HG02759 (cell line): ENCODE measurements at regions not wholly inside any gene's neighbourhood (a gene's known extent, or its start where the extent isn't known, plus 50 kb on each side); places are given as distances from the start of the nearest gene placed in this dataset.

Experiments
- ATAC-seq: cut with Tn5 transposase; IDR thresholded peaks from one replicate; pipeline ENCODE4 v1.9.1; 2021; ENCODE audit warnings: mild to moderate bottlenecking, moderate library complexity; ENCODE audit not compliant: unreplicated experiment

DNA sequence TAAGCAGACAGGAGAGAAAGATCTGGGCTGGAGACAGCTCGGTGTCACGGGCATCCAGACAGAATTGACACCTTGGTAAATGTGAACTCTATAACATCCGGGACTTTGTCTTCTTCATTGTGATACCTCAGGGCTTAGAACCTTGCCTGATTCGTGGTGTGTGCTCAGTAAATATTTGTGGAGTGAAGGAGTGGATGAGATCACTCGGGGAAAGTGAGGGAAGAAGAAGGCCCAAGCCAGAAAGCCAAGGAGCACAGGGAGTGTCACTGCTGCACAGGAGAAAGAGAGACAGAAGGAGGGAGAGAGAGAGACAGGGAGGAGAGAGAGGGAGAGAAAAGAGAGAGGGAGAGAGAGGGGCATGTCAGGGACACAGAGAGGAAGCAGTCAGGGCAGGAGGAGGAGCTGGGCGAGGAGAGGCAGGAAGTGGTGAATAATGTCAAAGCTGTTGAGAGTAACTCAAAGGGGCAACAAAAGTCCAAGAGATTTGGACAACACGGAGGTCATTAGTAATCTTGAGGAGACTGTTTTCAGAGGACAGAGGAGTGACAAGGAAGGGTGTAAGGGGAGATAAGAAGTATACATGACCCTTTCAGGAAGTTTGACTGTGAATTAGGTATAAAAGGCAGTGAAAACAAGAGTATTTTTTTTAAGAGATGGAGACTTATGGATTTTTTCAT lies 141.6 kb upstream of the MAX start:
- no peak for ATAC-seq

DNA sequence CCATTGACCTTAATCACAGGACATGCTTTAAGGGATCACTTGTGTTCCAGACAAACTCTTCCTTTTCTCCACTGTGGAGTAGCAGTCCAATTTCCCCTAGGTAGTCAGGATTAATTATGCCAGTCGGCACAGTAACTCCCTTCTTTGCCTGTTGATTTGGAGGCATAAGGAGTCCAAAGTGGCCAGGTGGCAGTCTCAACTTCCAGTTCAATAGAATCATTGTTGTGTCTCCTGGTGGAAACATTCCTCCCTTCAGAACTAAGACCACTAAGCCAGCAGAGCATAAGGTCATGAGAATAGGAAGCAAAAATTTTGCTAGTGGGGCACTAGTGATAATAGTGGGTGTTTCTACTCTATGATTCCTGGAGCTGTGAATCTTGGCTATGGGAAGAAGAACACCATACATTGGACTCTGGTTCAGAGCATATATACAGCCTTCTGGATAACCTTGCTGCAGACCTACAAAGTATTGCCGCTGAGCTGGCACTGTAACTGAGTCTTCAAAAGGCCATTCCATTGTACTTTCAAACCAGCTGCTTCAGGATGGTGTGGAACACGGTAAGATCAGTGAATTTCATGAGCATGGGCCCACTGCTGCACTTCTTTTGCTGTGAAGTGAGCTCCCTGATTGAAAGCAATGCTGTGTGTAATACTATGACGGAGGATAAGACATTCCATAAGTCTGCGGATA lies 147.3 kb upstream of the MAX start:
- no peak for ATAC-seq

- no peak for ATAC-seq
Measured at GRCh38 chr14:65250162-65250495, 147.8 kb upstream of the MAX start.

DNA sequence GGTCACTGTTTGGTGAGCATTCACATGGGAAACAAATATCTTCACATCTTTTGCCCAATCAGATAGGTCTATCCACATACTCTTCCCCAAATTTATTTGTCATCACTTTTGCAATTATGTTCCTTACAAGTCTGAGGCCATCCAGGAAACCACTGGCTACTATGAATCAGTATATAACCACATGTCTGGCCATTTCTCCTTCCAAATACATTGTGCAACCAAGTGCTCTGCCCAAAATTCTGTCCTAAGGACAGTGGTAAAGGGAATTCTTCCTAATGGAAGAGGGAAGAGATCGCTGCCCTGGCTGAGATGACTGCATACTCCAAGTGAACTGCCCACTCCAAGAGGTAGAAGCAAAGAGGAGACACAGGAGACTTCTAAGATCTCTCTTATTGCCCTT lies 148.9 kb upstream of the MAX start:
- no peak for ATAC-seq

DNA sequence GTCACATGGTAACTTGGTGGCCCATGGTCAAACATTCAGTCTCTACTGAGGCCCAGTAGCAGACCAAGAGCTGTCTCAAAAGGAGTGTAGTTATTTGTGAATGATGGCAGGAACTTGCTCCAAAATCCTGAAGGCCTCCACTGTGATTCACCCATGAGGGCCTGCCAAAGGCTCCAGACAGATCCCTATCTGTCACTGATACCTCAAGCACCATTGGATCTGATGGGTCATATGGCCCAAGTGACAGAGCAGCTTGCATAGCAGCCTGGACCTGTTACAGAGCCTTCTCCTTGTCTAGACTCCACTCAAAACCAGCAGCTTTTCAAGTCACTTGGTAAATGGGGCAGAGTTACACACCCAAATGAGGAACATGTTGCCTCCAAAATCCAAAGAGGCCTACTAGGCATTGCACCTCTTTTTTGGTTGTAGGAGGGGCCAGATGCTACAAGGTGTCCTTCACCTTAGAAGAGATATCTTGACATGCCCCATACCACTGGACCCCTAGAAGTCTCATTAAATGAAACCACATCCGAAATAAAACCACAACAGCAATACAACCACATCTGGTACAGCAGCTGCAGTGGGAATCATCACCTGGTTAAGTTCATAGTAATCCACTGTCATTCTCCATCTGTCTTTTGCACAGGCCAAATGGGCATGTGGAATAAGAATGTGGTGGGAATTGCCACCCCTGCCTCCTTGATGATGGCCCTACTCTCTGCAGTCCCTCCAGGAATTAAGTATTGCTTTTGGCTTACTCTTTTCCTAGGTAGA lies 150.4 kb upstream of the MAX start:
- no peak for ATAC-seq

DNA sequence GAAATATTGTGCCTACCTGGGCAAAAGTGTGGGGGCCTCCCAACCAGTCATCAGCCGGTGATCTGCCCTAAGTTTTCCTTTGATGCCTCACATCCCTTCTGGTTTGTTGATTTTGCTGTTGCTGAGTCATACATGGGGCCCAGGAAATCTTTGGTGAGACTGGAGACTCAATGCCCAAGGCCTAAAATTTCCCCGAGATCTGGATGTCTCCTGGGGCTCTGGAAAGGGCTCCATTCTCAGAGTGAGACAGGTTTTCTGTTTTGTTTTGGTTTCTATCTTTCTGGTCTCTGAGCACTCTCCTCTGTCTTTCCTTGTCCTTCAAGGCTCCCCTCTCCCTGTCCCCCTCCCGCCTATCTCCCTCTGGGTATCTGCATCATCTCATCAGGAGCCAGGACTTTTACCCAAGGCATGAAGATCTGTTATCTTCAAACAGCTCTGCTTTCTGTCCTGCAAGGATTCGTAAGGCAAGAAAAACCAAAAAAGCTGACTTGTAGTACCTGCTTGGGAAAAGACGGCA lies 152.8 kb upstream of the MAX start:
- no peak for ATAC-seq

DNA sequence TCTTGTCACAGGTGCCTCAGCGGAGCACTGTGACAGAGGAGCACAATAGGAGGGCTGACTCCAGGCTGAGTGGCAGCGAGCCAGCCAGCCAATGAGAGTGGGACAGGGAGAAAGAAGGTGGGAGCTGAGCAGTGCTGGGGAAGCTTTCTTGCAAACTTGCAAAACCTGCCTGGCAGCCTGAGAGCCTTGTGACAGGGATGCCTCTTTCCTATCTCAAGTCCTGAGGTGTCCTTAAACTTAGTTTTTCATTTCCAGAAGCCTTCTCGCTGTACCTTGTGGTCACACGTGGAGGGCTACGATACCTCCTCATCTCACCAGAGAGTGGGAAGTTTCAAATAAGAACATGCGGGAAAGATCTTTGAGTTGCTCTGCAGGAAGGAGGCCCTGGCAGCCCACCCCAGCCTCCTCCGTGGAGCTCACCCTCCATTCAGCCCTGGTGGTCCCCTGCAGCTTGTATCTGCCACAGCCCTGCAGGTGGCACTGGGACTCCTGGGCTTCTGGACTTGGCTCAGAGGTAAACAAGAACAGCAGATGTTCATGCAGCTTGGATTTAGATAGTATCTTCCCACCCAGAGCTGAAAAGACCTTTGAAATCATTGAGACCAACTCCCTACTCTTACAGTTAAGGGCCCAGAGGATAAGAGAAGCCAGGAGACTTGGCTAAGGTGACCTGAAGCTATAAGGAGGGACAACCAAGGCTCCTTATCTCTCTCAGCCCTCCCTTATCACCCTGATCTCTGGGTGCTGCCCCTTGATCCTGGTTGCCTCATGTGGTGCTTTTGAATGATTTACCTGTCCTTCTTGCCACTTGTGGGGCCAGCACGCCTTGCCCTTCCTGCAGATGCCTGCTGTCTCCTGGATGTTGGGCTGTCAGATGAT lies 153.5 kb upstream of the MAX start:
- ATAC-seq, result no peak

GRCh38 chr14:65256714-65257113 lies 154.4 kb upstream of the MAX start:
- no peak for ATAC-seq

DNA sequence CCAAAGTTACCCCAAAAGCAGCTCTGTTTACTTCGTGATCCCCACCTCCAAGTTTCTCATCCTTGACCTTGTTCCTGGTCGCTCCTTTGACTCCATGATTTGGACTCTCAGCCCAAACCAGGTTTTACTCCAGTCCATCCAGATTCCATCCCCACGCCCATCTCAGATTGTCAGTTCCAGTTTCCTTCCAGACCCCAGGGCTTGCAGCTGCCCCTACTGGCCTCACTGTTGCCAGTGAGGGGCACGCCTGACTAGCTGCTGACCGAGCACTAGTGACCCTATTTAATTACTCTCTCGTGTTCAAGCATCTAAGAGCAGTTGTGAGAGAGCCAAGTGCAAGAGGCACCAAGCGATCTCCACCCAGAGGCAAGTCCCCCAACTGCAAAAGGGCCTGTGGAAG lies 155.1 kb upstream of the FUT8 start:
- no peak for ATAC-seq

DNA sequence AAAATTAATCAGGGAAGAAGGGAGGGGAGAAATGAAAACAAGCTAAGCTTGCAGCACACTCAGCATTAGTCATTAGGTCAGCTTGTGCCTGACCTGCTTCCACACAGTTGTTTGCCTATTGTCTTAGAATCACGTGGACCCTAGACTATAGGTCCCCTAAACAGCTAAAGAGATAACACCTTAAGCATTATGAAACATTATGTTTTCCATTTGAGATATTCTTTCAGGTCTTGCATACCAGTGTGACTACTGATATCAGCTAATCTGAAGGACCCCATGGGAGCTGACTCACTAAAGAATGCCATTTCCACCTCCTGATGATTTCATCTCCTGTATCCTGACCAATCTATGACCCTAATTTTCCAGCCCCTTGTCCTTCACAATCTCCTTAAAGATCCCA lies 154.1 kb upstream of the FUT8 start:
- ATAC-seq, result no peak

DNA sequence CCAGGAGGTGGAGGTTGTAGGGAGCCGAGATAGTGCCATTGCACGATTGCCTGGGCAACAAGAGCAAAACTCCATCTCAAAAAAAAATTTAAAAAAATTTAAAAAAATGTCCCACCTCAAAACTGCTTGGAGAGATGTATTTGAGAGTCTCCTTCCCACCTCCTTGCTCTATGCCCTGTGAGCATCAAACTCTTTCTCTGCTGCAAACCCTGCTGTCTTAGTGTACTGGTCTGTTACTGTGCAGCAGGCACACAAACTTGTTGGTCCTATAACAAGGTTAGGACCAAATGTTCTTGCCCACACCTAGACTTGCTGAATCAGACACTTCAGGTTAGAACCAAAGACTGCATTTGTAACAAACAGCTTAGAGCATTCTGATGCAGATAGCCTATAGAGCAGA lies 153.5 kb upstream of the FUT8 start:
- no peak for ATAC-seq

- no peak for ATAC-seq
Measured at GRCh38 chr14:65260786-65261185, 151.7 kb upstream of the FUT8 start.

DNA sequence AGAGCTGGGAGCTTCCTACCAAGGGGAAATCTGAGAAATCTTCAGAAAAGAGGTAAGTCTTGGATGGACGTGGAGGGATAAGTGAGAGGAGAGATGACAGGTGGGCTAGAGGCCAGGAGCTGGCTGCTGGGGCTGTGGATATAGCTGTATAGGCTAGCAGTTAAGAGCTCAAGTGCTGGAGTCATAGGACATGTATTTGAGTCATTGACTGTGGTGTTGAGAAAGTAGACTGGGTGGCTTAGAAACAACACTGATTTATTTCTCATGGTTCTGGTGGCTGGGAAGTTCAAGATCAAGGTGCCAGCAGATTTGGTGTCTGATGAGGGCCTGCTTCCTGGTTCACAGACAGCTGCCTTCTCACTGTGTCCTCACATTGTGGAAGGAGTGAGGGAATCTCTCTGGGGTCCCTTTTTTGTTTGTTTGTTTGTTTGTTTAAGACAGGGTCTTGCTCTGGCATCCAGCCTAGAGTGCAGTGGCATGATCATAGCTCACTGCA lies 151.1 kb upstream of the FUT8 start:
- no peak for ATAC-seq

GRCh38 chr14:65261946-65262345 lies 150.6 kb upstream of the FUT8 start:
- ATAC-seq, result no peak

GRCh38 chr14:65263177-65263788 lies 149.2 kb upstream of the FUT8 start:
- no peak for ATAC-seq

DNA sequence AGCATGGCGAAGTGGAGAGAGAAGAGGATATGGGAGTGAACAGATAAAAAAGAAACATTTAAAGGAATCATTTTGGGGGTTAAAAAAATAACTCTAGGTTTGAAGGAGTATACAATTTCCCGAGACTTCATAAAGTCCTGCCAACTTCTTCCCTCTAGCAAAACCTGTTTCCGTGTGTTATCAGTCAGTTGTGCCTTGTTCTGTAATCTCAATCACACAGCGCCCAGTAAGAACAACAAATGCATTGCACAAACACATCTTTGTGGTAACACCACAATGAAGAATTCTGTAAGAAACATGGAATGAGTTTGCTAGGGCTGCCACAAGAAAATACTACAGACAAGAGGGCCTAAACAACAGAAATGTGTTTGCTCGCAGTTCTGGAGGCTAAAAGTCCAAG lies 144.7 kb upstream of the FUT8 start:
- no peak for ATAC-seq

DNA sequence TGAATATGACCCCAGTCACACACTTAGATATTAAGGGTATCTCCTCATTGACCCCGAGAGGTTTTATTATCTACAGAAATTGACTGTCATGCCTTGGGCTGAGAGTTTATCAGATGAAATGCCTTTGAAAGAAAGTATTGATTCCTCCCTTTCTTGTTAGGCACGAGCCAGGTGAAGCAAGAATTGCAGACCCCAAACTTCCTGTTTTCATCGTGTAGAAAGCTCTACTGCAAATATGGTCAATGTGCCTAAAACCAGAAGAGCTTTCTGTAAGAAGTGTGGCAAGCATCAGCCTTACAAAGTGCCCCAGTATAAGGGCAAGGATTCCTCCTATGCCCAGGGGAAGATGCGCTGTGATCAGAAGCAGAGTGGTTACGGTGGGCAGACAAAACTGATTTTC lies 143.9 kb upstream of the FUT8 start:
- no peak for ATAC-seq

- no peak for ATAC-seq
Measured at GRCh38 chr14:65269732-65270131, 142.8 kb upstream of the FUT8 start.

DNA sequence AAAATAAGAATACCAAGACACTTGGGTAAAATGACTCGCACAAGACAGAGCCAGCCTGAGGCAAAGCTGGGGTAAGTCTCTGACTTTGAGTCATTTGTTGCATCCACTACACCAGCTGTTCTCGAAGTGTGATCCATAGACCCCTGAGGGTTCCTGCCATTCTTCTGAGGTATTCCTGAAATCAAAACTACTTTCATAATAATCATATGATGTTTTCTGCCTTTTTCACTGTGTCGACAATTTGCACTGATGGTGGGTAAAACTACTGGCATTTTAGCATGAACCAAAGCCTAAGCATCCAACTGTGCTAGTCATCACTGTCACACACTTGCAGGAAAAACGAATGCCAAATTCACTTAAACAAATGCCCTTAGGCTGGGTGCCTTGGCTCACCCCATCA lies 135.5 kb upstream of the FUT8 start:
- no peak for ATAC-seq

GRCh38 chr14:65277580-65278270 lies 134.8 kb upstream of the FUT8 start:
- ATAC-seq, result no peak
